Activated B cell treated with CpG ODN at 0.5 μM for 24 hours (primary cell): ENCODE measurements at regions not wholly inside any gene's neighbourhood (a gene's known extent, or its start where the extent isn't known, plus 50 kb on each side); places are given as distances from the start of the nearest gene placed in this dataset.

Experiments used
- ATAC-seq: fragments of 200-7000 bp; cut with Tn5 transposase; one replicate; pipeline ENCODE4 v1.10.0; 2021; ENCODE audit warnings: low read depth, mild to moderate bottlenecking, moderate library complexity
- CTCF ChIA-PET: fragments of 350-600 bp; sonication (Branson Sonifier 250); formaldehyde crosslinking; loops from one replicate; lab custom pipeline; 2021; ENCODE audit warnings: antibody characterized with exemption; lab: Charles Lee
- POLR2A ChIA-PET: fragments of 350-600 bp; sonication (Branson Sonifier 250); formaldehyde crosslinking; loops from one replicate; lab custom pipeline; 2021; ENCODE audit warnings: antibody characterized with exemption; lab: Charles Lee
- DNase-seq: peaks from one replicate; pipeline ENCODE4 v3.0.0; 2022
- H3K27ac Mint-ChIP-seq: one replicate; pipeline ENCODE4 v1.8.0; 2020; ENCODE audit warnings: mixed read lengths
- H3K27me3 Mint-ChIP-seq: one replicate; pipeline ENCODE4 v1.8.0; 2021; ENCODE audit warnings: mixed read lengths
- H3K36me3 Mint-ChIP-seq: one replicate; pipeline ENCODE4 v1.8.0; 2021; ENCODE audit warnings: low read depth, mixed read lengths
- H3K4me1 Mint-ChIP-seq: one replicate; pipeline ENCODE4 v1.8.0; 2021; ENCODE audit warnings: mixed read lengths
- H3K4me3 Mint-ChIP-seq: one replicate; pipeline ENCODE4 v1.8.0; 2020; ENCODE audit warnings: mild to moderate bottlenecking, mixed read lengths
- H3K9me3 Mint-ChIP-seq: one replicate; pipeline ENCODE4 v1.8.0; 2020; ENCODE audit warnings: mixed read lengths
- intact Hi-C: fragments of 100-400 bp; cut with micrococcal nuclease; formaldehyde crosslinking; loops from one replicate; pipeline ENCODE4 v1.15.1; 2024
- TF ChIP-seq, protein P1 (sequence below): fragments of 200-600 bp; IDR thresholded peaks from one replicate; pipeline ENCODE4 v1.8.0; 2022; ENCODE audit warnings: antibody characterized with exemption, mild to moderate bottlenecking

DNA sequence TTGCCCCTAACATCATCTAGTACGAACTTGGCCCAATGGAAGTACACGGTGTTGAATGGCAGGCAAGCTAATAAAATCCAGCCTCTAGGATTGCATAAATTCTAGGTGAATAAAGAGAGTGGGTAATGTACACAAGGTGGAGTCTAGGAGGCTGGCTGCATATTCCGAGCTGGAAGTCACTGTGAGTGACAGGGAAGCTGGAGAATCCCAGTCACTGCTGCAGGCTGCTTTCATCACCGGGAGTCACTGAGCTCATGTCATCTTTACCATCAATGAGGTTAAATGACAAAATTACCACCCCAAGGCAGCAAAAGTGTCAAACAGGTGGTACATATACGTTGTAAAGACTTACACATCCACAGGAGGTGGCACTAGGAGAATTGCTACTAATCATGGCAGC lies 91.3 kb upstream of the HMHB1 start:
- TF ChIP-seq, protein P1, sequence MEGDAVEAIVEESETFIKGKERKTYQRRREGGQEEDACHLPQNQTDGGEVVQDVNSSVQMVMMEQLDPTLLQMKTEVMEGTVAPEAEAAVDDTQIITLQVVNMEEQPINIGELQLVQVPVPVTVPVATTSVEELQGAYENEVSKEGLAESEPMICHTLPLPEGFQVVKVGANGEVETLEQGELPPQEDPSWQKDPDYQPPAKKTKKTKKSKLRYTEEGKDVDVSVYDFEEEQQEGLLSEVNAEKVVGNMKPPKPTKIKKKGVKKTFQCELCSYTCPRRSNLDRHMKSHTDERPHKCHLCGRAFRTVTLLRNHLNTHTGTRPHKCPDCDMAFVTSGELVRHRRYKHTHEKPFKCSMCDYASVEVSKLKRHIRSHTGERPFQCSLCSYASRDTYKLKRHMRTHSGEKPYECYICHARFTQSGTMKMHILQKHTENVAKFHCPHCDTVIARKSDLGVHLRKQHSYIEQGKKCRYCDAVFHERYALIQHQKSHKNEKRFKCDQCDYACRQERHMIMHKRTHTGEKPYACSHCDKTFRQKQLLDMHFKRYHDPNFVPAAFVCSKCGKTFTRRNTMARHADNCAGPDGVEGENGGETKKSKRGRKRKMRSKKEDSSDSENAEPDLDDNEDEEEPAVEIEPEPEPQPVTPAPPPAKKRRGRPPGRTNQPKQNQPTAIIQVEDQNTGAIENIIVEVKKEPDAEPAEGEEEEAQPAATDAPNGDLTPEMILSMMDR: no peak
- POLR2A ChIA-PET: no interaction called here
- Mint-ChIP-seq H3K27me3 (no peaks in the 10 kb centered on the region), H3K9me3 (peaks cover 17% of the 10 kb centered on the region), H3K27ac (no peak overlapping the region), H3K4me3 (no peak overlapping the region), H3K36me3 (no peaks in the 10 kb centered on the region), H3K4me1 (no peaks in the 10 kb centered on the region)
- DNase-seq: no peak
- intact Hi-C loops: no loop called here
- no peak for ATAC-seq
- CTCF ChIA-PET: no interaction called here

GRCh38 chr5:143717400-143717799 lies 94.6 kb upstream of the HMHB1 start:
- H3K4me1 Mint-ChIP-seq: peaks cover 11% of the 10 kb centered on the region
- no peak for ATAC-seq
- TF ChIP-seq, protein P1: no peak
- intact Hi-C loops: no loop called here
- H3K36me3 Mint-ChIP-seq: no peaks in the 10 kb centered on the region
- H3K27me3 Mint-ChIP-seq: no peaks in the 10 kb centered on the region
- ChIA-PET POLR2A (no interaction called here), CTCF (no interaction called here)
- DNase-seq: no peak
- no peak overlapping the region for H3K27ac Mint-ChIP-seq
- no peaks in the 10 kb centered on the region for H3K9me3 Mint-ChIP-seq
- no peak overlapping the region for H3K4me3 Mint-ChIP-seq

GRCh38 chr5:143716881-143717280 lies 95.1 kb upstream of the HMHB1 start:
- intact Hi-C loops: no loop called here
- Mint-ChIP-seq H3K4me1 (peaks cover 11% of the 10 kb centered on the region), H3K9me3 (no peaks in the 10 kb centered on the region), H3K4me3 (no peak overlapping the region), H3K36me3 (no peaks in the 10 kb centered on the region), H3K27me3 (no peaks in the 10 kb centered on the region), H3K27ac (no peak overlapping the region)
- ChIA-PET POLR2A (no interaction called here), CTCF (no interaction called here)
- no peak for ATAC-seq
- TF ChIP-seq, protein P1: no peak
- DNase-seq: no peak

- DNase-seq (no peak), ATAC-seq (no peak)
- ChIA-PET CTCF (no interaction called here), POLR2A (no interaction called here)
- peaks cover 11% of the 10 kb centered on the region for H3K4me1 Mint-ChIP-seq
- TF ChIP-seq, protein P1: no peak
- no peaks in the 10 kb centered on the region for H3K9me3 Mint-ChIP-seq
- no peak overlapping the region for H3K4me3 Mint-ChIP-seq
- intact Hi-C loops: no loop called here
- no peak overlapping the region for H3K27ac Mint-ChIP-seq
- H3K27me3 Mint-ChIP-seq: no peaks in the 10 kb centered on the region
- no peaks in the 10 kb centered on the region for H3K36me3 Mint-ChIP-seq
Observed at GRCh38 chr5:143715616-143716015, 96.3 kb upstream of the HMHB1 start.

- ChIA-PET CTCF (no interaction called here), POLR2A (no interaction called here)
- TF ChIP-seq, protein P1: no peak
- DNase-seq (no peak), ATAC-seq (no peak)
- intact Hi-C loops: no loop called here
- Mint-ChIP-seq H3K4me1 (peaks cover 11% of the 10 kb centered on the region), H3K36me3 (no peaks in the 10 kb centered on the region), H3K4me3 (no peak overlapping the region), H3K27me3 (no peaks in the 10 kb centered on the region), H3K9me3 (no peaks in the 10 kb centered on the region), H3K27ac (no peak overlapping the region)
Observed at GRCh38 chr5:143714629-143715028, 97.3 kb upstream of the HMHB1 start.
